Keratinocyte (primary cell): ENCODE measurements at regions not wholly inside any gene's neighbourhood (a gene's known extent, or its start where the extent isn't known, plus 50 kb on each side); places are given as distances from the start of the nearest gene placed in this dataset.

Experiments used
- DNase-seq: peaks from one replicate; pipeline ENCODE4 v3.0.0-alpha.2; 2011; ENCODE audit warnings: low read depth, missing footprints, low spot score
- FAIRE-seq: peaks from 2 replicates; lab custom pipeline; 2011; peaks lifted over from hg19 to GRCh38; lab: Jason Lieb, UNC
- H2AFZ ChIP-seq: 2 replicates; pipeline ENCODE4 v1.6.0; 2012; ENCODE audit warnings: low read length, control low read depth, inconsistent platforms; ENCODE audit not compliant: control insufficient read depth
- H3K27ac ChIP-seq: 2 replicates; pipeline ENCODE4 v1.5.1; 2011; ENCODE audit warnings: low read length; ENCODE audit not compliant: control insufficient read depth, insufficient read depth
- H3K27me3 ChIP-seq: 3 replicates; pipeline ENCODE4 v1.6.0; 2011; ENCODE audit warnings: low read length; ENCODE audit not compliant: control insufficient read depth, insufficient read depth; ENCODE audit errors: extremely low read depth
- H3K36me3 ChIP-seq, 2 experiments: 2 replicates in 1 of 2; 3 replicates in 1 of 2; pipeline ENCODE4 v1.5.1; 2011; ENCODE audit warnings: low read length in 2 of 2, mild to moderate bottlenecking in 1 of 2; ENCODE audit not compliant: control insufficient read depth in 2 of 2, insufficient read depth in 2 of 2; ENCODE audit errors: extremely low read depth in 1 of 2
- H3K4me1 ChIP-seq: 3 replicates; pipeline ENCODE4 v1.5.1; 2011; ENCODE audit warnings: low read length; ENCODE audit not compliant: control insufficient read depth, insufficient read depth; ENCODE audit errors: extremely low read depth
- H3K4me2 ChIP-seq: 3 replicates; pipeline ENCODE4 v1.6.0; 2011; ENCODE audit warnings: low read depth, low read length; ENCODE audit not compliant: control insufficient read depth, insufficient read depth; ENCODE audit errors: extremely low read depth
- H3K4me3 ChIP-seq, 3 experiments: fragments of 200-600 bp in 1 of 3; sonication (generic) in 1 of 3; 2 replicates in 2 of 3; 3 replicates in 1 of 3; pipeline ENCODE4 v1.5.1; 2011 to 2016; ENCODE audit warnings: low read length in 3 of 3, mild to moderate bottlenecking in 3 of 3, control low read depth in 2 of 3, inconsistent platforms in 1 of 3, low read depth in 1 of 3, mixed read lengths in 1 of 3, mixed run types in 1 of 3, moderate library complexity in 1 of 3; ENCODE audit not compliant: control insufficient read depth in 2 of 3, insufficient read depth in 2 of 3; ENCODE audit errors: extremely low read depth in 1 of 3
- H3K79me2 ChIP-seq: 2 replicates; pipeline ENCODE4 v1.6.0; 2012; ENCODE audit warnings: low read length; ENCODE audit not compliant: control insufficient read depth, insufficient read depth
- H3K9ac ChIP-seq: 3 replicates; pipeline ENCODE4 v1.6.0; 2011; ENCODE audit warnings: low read length; ENCODE audit not compliant: control insufficient read depth, insufficient read depth; ENCODE audit errors: extremely low read depth
- H3K9me1 ChIP-seq: 3 replicates; pipeline ENCODE4 v1.6.0; 2011; ENCODE audit warnings: low read length; ENCODE audit not compliant: control insufficient read depth, insufficient read depth; ENCODE audit errors: extremely low read depth
- H3K9me3 ChIP-seq: 2 replicates; pipeline ENCODE4 v1.5.1; 2012; ENCODE audit warnings: low read depth, low read length; ENCODE audit not compliant: control insufficient read depth
- H4K20me1 ChIP-seq: 3 replicates; pipeline ENCODE4 v1.6.0; 2011; ENCODE audit warnings: low read length; ENCODE audit not compliant: control insufficient read depth, insufficient read depth; ENCODE audit errors: extremely low read depth
- CTCF ChIP-seq, 3 experiments: IDR thresholded peaks in 1 of 3; conservative IDR thresholded peaks in 1 of 3; optimal IDR thresholded peaks in 1 of 3; 2 replicates in 2 of 3; 3 replicates in 1 of 3; pipeline versions ENCODE3 to v1.5.1; 2011; ENCODE audit warnings: low read length in 3 of 3, mild to moderate bottlenecking in 3 of 3, moderate library complexity in 2 of 3, control low read depth in 1 of 3, inconsistent platforms in 1 of 3; ENCODE audit not compliant: insufficient read depth in 2 of 3; ENCODE audit errors: extremely low read depth in 1 of 3
- EZH2 ChIP-seq: IDR thresholded peaks from one replicate; pipeline ENCODE4 v1.6.1; 2012; ENCODE audit warnings: inconsistent platforms, mild to moderate bottlenecking, low read length, moderate library complexity
- dilution Hi-C: fragments of 300-500 bp; cut with MboI; formaldehyde crosslinking; loops from one replicate; pipeline ENCODE4 v1.7.0; 2020; ENCODE audit warnings: low sequenced_read_pairs; ENCODE audit not compliant: extremely low pct_ligation_motif_present

DNA sequence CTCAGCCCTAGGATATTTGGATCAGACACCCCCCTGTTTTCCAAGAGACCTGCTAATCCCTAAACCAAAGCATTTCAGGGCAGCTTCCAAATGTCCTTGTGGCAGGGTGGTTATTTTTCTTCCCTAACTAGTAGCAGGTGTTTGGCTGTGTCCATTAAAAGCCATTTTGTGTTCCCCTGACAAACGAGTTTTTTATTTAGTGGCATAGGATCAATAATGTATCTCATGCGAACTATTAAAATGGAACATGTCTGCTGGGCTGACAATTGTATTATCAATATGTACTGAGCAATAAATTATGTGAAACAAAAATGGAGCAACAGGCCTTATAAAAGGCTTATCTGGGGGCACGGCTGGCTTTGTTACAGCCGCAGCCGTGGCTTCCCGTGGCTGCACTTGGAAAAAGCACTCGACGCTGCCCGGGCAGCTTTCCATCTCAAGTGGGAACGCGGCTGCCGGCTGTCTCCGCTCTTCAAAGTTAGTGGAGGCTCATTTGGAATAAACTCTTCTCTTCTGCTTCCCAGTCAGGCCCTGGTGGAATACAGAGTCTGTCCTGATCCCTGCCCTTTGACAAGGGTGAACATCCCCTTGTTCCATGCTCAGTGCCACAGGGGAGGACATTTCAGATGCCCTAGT lies 554.3 kb downstream of the TYW1 start:
- H2AFZ ChIP-seq: no peak overlapping the region
- dilution Hi-C loops: no loop called here
- TF ChIP-seq EZH2 (no peak), CTCF (optimal IDR thresholded peaks at IDR 0.05 in 1 of 3, IDR thresholded peaks at IDR 0.05 in 1 of 3, conservative IDR thresholded peaks at IDR 0.05 in 1 of 3; ENCODE audit: extremely low read depth in 1 of 3, insufficient read depth in 2 of 3, low read length in 3 of 3) (no peak)
- H3K27me3 ChIP-seq: no peaks in the 10 kb centered on the region
- no peaks in the 10 kb centered on the region for H3K79me2 ChIP-seq
- no peak for DNase-seq
- H3K9me1 ChIP-seq: no peaks in the 10 kb centered on the region
- H3K4me3 ChIP-seq: no peak overlapping the region
- H3K9ac ChIP-seq: no peak overlapping the region
- no peaks in the 10 kb centered on the region for H3K9me3 ChIP-seq
- H4K20me1 ChIP-seq: no peaks in the 10 kb centered on the region
- H3K27ac ChIP-seq: no peak overlapping the region
- no peak for FAIRE-seq
- no peaks in the 10 kb centered on the region for H3K36me3 ChIP-seq
- no peak overlapping the region for H3K4me2 ChIP-seq
- no peaks in the 10 kb centered on the region for H3K4me1 ChIP-seq

DNA sequence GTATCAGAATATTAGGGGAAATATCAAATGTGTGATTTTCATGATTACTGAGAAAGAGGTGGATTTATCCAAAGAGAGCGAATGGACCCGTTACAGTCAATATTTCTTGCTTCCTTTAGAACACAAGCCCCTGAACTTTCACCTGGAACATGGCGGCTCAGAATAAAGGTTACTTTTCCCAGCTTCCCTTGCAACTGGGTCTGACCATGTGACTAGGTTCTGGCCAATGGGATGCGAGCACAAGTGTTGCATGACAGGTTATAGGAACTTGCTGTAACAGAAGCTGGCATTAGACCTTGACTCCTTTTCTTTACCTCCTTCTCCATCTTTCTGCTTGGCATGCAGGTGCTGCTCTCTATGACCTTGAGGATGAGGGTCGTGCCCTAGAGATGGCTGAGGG lies 556.1 kb downstream of the TYW1 start:
- Histone ChIP-seq H3K4me3 (no peak overlapping the region), H3K9me1 (no peaks in the 10 kb centered on the region), H3K36me3 (no peaks in the 10 kb centered on the region), H3K27ac (no peak overlapping the region), H3K4me1 (no peaks in the 10 kb centered on the region), H3K4me2 (no peak overlapping the region), H3K27me3 (no peaks in the 10 kb centered on the region), H2AFZ (no peak overlapping the region), H3K9me3 (no peaks in the 10 kb centered on the region), H4K20me1 (no peaks in the 10 kb centered on the region), H3K79me2 (no peaks in the 10 kb centered on the region), H3K9ac (no peak overlapping the region)
- dilution Hi-C loops: no loop called here
- TF ChIP-seq CTCF (optimal IDR thresholded peaks at IDR 0.05 in 1 of 3, IDR thresholded peaks at IDR 0.05 in 1 of 3, conservative IDR thresholded peaks at IDR 0.05 in 1 of 3; ENCODE audit: extremely low read depth in 1 of 3, insufficient read depth in 2 of 3, low read length in 3 of 3) (no peak), EZH2 (no peak)
- no peak for FAIRE-seq
- DNase-seq: no peak
